ENCODE measurements at regions not wholly inside any gene's neighbourhood (a gene's known extent, or its start where the extent isn't known, plus 50 kb on each side); places are given as distances from the start of the nearest gene placed in this dataset.

DNA sequence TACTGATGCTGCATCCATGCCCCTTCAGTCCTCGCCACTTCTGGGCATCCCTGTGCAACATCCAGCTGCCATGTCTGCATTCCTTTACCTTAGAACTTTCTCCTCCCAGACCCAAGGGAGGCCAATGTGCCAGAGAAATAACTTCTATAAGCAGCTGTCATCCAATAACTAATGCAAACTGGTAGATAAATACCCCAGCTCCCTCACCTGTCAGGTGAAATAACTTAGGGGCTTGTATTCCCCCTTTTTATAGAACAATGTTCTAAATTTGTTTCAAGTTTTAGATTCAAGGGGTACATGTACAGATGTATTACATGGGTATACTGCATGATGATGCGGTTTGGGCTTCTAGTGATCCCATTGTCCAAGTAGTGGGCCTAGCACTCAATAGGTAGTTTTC is 880.1 kb downstream of the UQCRFS1 start:
- Histone ChIP-seq H3K27me3 (ENCODE audit: control insufficient read depth, insufficient read depth, low read length) (no peaks in the 10 kb centered on the region), H3K36me3 (ENCODE audit: control insufficient read depth, insufficient read depth, low read length) (no peaks in the 10 kb centered on the region), H3K4me3 (ENCODE audit: low read depth, low read length) (no peak overlapping the region)
- FAIRE-seq = no peak
- TF ChIP-seq, protein P1, sequence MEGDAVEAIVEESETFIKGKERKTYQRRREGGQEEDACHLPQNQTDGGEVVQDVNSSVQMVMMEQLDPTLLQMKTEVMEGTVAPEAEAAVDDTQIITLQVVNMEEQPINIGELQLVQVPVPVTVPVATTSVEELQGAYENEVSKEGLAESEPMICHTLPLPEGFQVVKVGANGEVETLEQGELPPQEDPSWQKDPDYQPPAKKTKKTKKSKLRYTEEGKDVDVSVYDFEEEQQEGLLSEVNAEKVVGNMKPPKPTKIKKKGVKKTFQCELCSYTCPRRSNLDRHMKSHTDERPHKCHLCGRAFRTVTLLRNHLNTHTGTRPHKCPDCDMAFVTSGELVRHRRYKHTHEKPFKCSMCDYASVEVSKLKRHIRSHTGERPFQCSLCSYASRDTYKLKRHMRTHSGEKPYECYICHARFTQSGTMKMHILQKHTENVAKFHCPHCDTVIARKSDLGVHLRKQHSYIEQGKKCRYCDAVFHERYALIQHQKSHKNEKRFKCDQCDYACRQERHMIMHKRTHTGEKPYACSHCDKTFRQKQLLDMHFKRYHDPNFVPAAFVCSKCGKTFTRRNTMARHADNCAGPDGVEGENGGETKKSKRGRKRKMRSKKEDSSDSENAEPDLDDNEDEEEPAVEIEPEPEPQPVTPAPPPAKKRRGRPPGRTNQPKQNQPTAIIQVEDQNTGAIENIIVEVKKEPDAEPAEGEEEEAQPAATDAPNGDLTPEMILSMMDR (IDR thresholded peaks at IDR 0.05; ENCODE audit: insufficient read depth, low read length, severe bottlenecking) = no peak
- no peak for DNase-seq (ENCODE audit: low read depth)

DNA sequence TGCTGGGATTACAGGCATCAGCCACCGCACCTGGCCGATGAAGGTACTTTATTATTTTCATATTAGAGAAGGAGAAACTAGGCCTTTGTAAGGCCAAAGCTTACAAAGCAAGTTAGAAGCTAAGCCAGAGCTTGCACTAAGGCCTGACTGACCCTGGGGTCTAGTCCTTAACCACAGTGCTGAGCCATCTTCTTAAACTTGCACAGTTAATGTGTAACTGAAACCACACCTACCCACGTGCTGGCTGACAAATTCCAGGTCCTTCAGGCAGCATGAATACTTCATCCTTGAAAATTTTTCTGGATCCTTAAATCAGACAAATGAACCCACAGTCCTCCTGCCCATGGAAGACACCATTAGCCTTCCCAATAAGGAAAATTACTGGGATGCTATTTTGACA is 880.6 kb downstream of the UQCRFS1 start:
- H3K27me3 ChIP-seq (ENCODE audit: control insufficient read depth, insufficient read depth, low read length) = no peaks in the 10 kb centered on the region
- no peak overlapping the region for H3K4me3 ChIP-seq (ENCODE audit: low read depth, low read length)
- no peak for FAIRE-seq
- no peaks in the 10 kb centered on the region for H3K36me3 ChIP-seq (ENCODE audit: control insufficient read depth, insufficient read depth, low read length)
- TF ChIP-seq, protein P1 (IDR thresholded peaks at IDR 0.05; ENCODE audit: insufficient read depth, low read length, severe bottlenecking) = no peak
- DNase-seq (ENCODE audit: low read depth) = no peak

- no peak for DNase-seq (ENCODE audit: low read depth)
- no peak for FAIRE-seq
- no peaks in the 10 kb centered on the region for H3K27me3 ChIP-seq (ENCODE audit: control insufficient read depth, insufficient read depth, low read length)
- no peak overlapping the region for H3K4me3 ChIP-seq (ENCODE audit: low read depth, low read length)
- no peaks in the 10 kb centered on the region for H3K36me3 ChIP-seq (ENCODE audit: control insufficient read depth, insufficient read depth, low read length)
- TF ChIP-seq, protein P1 (IDR thresholded peaks at IDR 0.05; ENCODE audit: insufficient read depth, low read length, severe bottlenecking) = no peak
Measured at GRCh38 chr19:28331596-28331995, 881.4 kb downstream of the UQCRFS1 start.

DNA sequence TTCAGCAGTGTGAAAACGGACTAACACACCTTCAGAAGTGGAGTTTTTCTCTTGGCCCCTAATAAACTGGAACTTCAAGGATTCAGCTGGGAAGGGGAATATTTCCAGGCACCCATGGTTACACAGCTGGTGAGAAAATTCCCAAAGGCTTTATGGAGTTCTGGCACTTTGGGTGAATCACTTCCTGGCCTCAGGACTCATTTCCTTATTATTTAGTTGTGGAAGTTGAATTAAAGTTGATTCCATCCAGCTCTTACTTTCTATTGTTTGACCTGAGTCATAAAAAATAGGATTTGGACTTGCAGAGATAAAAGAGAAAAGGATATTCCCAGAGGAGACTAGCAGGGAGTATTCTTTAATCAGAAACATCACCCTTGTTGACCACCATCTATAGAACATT is 882.1 kb downstream of the UQCRFS1 start:
- no peaks in the 10 kb centered on the region for H3K36me3 ChIP-seq (ENCODE audit: control insufficient read depth, insufficient read depth, low read length)
- FAIRE-seq (no peak), DNase-seq (ENCODE audit: low read depth) (no peak)
- H3K27me3 ChIP-seq (ENCODE audit: control insufficient read depth, insufficient read depth, low read length) = no peaks in the 10 kb centered on the region
- TF ChIP-seq, protein P1 (IDR thresholded peaks at IDR 0.05; ENCODE audit: insufficient read depth, low read length, severe bottlenecking) = no peak
- H3K4me3 ChIP-seq (ENCODE audit: low read depth, low read length) = no peak overlapping the region

DNA sequence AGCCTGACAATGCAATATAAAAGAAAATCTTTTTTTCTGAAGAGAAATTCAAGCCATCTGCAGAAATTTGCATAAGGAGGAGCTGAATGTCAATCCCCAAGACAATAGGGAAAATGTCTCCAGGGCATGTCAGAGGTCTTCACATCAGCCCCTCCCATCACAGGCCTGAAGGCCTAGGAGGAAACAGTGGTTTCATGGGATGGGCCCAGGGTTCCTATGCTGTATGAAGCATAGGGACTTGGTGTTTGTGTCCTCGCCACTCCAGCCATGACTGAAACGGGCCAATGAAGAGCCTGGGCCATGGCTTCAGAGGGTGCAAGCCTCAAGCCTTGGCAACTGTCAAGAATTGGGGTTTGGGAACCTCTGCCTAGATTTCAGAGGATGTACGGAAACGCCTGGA is 883.5 kb downstream of the UQCRFS1 start:
- FAIRE-seq (no peak), DNase-seq (ENCODE audit: low read depth) (no peak)
- no peak overlapping the region for H3K4me3 ChIP-seq (ENCODE audit: low read depth, low read length)
- TF ChIP-seq, protein P1 (IDR thresholded peaks at IDR 0.05; ENCODE audit: insufficient read depth, low read length, severe bottlenecking) = no peak
- H3K27me3 ChIP-seq (ENCODE audit: control insufficient read depth, insufficient read depth, low read length) = no peaks in the 10 kb centered on the region
- no peaks in the 10 kb centered on the region for H3K36me3 ChIP-seq (ENCODE audit: control insufficient read depth, insufficient read depth, low read length)

GRCh38 chr19:28327905-28328304 is 885.0 kb downstream of the UQCRFS1 start:
- H3K27me3 ChIP-seq (ENCODE audit: control insufficient read depth, insufficient read depth, low read length) = no peaks in the 10 kb centered on the region
- no peak overlapping the region for H3K4me3 ChIP-seq (ENCODE audit: low read depth, low read length)
- TF ChIP-seq, protein P1 (IDR thresholded peaks at IDR 0.05; ENCODE audit: insufficient read depth, low read length, severe bottlenecking) = no peak
- FAIRE-seq = no peak
- no peaks in the 10 kb centered on the region for H3K36me3 ChIP-seq (ENCODE audit: control insufficient read depth, insufficient read depth, low read length)
- DNase-seq (ENCODE audit: low read depth) = no peak

Data from bronchial epithelial cell (primary cell).